Keratinocyte (primary cell): ENCODE measurements at regions not wholly inside any gene's neighbourhood (a gene's known extent, or its start where the extent isn't known, plus 50 kb on each side); places are given as distances from the start of the nearest gene placed in this dataset.

Experiments used
- DNase-seq: peaks from one replicate; pipeline ENCODE4 v3.0.0-alpha.2; 2011; ENCODE audit warnings: low read depth, missing footprints, low spot score
- FAIRE-seq: peaks from 2 replicates; lab custom pipeline; 2011; peaks lifted over from hg19 to GRCh38; lab: Jason Lieb, UNC
- H2AFZ ChIP-seq: 2 replicates; pipeline ENCODE4 v1.6.0; 2012; ENCODE audit warnings: low read length, control low read depth, inconsistent platforms; ENCODE audit not compliant: control insufficient read depth
- H3K27ac ChIP-seq: 2 replicates; pipeline ENCODE4 v1.5.1; 2011; ENCODE audit warnings: low read length; ENCODE audit not compliant: control insufficient read depth, insufficient read depth
- H3K27me3 ChIP-seq: 3 replicates; pipeline ENCODE4 v1.6.0; 2011; ENCODE audit warnings: low read length; ENCODE audit not compliant: control insufficient read depth, insufficient read depth; ENCODE audit errors: extremely low read depth
- H3K36me3 ChIP-seq, 2 experiments: 2 replicates in 1 of 2; 3 replicates in 1 of 2; pipeline ENCODE4 v1.5.1; 2011; ENCODE audit warnings: low read length in 2 of 2, mild to moderate bottlenecking in 1 of 2; ENCODE audit not compliant: control insufficient read depth in 2 of 2, insufficient read depth in 2 of 2; ENCODE audit errors: extremely low read depth in 1 of 2
- H3K4me1 ChIP-seq: 3 replicates; pipeline ENCODE4 v1.5.1; 2011; ENCODE audit warnings: low read length; ENCODE audit not compliant: control insufficient read depth, insufficient read depth; ENCODE audit errors: extremely low read depth
- H3K4me2 ChIP-seq: 3 replicates; pipeline ENCODE4 v1.6.0; 2011; ENCODE audit warnings: low read depth, low read length; ENCODE audit not compliant: control insufficient read depth, insufficient read depth; ENCODE audit errors: extremely low read depth
- H3K4me3 ChIP-seq, 3 experiments: fragments of 200-600 bp in 1 of 3; sonication (generic) in 1 of 3; 2 replicates in 2 of 3; 3 replicates in 1 of 3; pipeline ENCODE4 v1.5.1; 2011 to 2016; ENCODE audit warnings: low read length in 3 of 3, mild to moderate bottlenecking in 3 of 3, control low read depth in 2 of 3, inconsistent platforms in 1 of 3, low read depth in 1 of 3, mixed read lengths in 1 of 3, mixed run types in 1 of 3, moderate library complexity in 1 of 3; ENCODE audit not compliant: control insufficient read depth in 2 of 3, insufficient read depth in 2 of 3; ENCODE audit errors: extremely low read depth in 1 of 3
- H3K79me2 ChIP-seq: 2 replicates; pipeline ENCODE4 v1.6.0; 2012; ENCODE audit warnings: low read length; ENCODE audit not compliant: control insufficient read depth, insufficient read depth
- H3K9ac ChIP-seq: 3 replicates; pipeline ENCODE4 v1.6.0; 2011; ENCODE audit warnings: low read length; ENCODE audit not compliant: control insufficient read depth, insufficient read depth; ENCODE audit errors: extremely low read depth
- H3K9me1 ChIP-seq: 3 replicates; pipeline ENCODE4 v1.6.0; 2011; ENCODE audit warnings: low read length; ENCODE audit not compliant: control insufficient read depth, insufficient read depth; ENCODE audit errors: extremely low read depth
- H3K9me3 ChIP-seq: 2 replicates; pipeline ENCODE4 v1.5.1; 2012; ENCODE audit warnings: low read depth, low read length; ENCODE audit not compliant: control insufficient read depth
- H4K20me1 ChIP-seq: 3 replicates; pipeline ENCODE4 v1.6.0; 2011; ENCODE audit warnings: low read length; ENCODE audit not compliant: control insufficient read depth, insufficient read depth; ENCODE audit errors: extremely low read depth
- CTCF ChIP-seq, 3 experiments: IDR thresholded peaks in 1 of 3; conservative IDR thresholded peaks in 1 of 3; optimal IDR thresholded peaks in 1 of 3; 2 replicates in 2 of 3; 3 replicates in 1 of 3; pipeline versions ENCODE3 to v1.5.1; 2011; ENCODE audit warnings: low read length in 3 of 3, mild to moderate bottlenecking in 3 of 3, moderate library complexity in 2 of 3, control low read depth in 1 of 3, inconsistent platforms in 1 of 3; ENCODE audit not compliant: insufficient read depth in 2 of 3; ENCODE audit errors: extremely low read depth in 1 of 3
- EZH2 ChIP-seq: IDR thresholded peaks from one replicate; pipeline ENCODE4 v1.6.1; 2012; ENCODE audit warnings: inconsistent platforms, mild to moderate bottlenecking, low read length, moderate library complexity
- dilution Hi-C: fragments of 300-500 bp; cut with MboI; formaldehyde crosslinking; loops from one replicate; pipeline ENCODE4 v1.7.0; 2020; ENCODE audit warnings: low sequenced_read_pairs; ENCODE audit not compliant: extremely low pct_ligation_motif_present

- TF ChIP-seq CTCF (optimal IDR thresholded peaks at IDR 0.05 in 1 of 3, IDR thresholded peaks at IDR 0.05 in 1 of 3, conservative IDR thresholded peaks at IDR 0.05 in 1 of 3; ENCODE audit: extremely low read depth in 1 of 3, insufficient read depth in 2 of 3, low read length in 3 of 3) (no peak), EZH2 (no peak)
- no peaks in the 10 kb centered on the region for H3K79me2 ChIP-seq
- dilution Hi-C loops: no loop called here
- H3K27me3 ChIP-seq: no peaks in the 10 kb centered on the region
- H3K9me3 ChIP-seq: no peaks in the 10 kb centered on the region
- no peak overlapping the region for H3K27ac ChIP-seq
- FAIRE-seq (no peak), DNase-seq (no peak)
- H3K9me1 ChIP-seq: no peaks in the 10 kb centered on the region
- H3K4me2 ChIP-seq: no peak overlapping the region
- no peaks in the 10 kb centered on the region for H3K36me3 ChIP-seq
- no peaks in the 10 kb centered on the region for H4K20me1 ChIP-seq
- no peak overlapping the region for H3K9ac ChIP-seq
- no peaks in the 10 kb centered on the region for H3K4me1 ChIP-seq
- no peak overlapping the region for H3K4me3 ChIP-seq
- H2AFZ ChIP-seq: no peak overlapping the region
Measured at GRCh38 chr4:181181331-181181730, 1061.9 kb upstream of the TENM3 start.

GRCh38 chr4:181189751-181190150 lies 1053.5 kb upstream of the TENM3 start:
- H3K79me2 ChIP-seq: no peaks in the 10 kb centered on the region
- H2AFZ ChIP-seq: no peak overlapping the region
- no peaks in the 10 kb centered on the region for H3K9me1 ChIP-seq
- no peaks in the 10 kb centered on the region for H3K9me3 ChIP-seq
- dilution Hi-C loops: no loop called here
- no peak for FAIRE-seq
- H3K4me2 ChIP-seq: no peak overlapping the region
- no peaks in the 10 kb centered on the region for H3K27me3 ChIP-seq
- TF ChIP-seq EZH2: no peak
- no peaks in the 10 kb centered on the region for H3K36me3 ChIP-seq
- no peaks in the 10 kb centered on the region for H3K4me1 ChIP-seq
- no peaks in the 10 kb centered on the region for H4K20me1 ChIP-seq
- DNase-seq: no peak
- no peak overlapping the region for H3K27ac ChIP-seq
- no peak overlapping the region for H3K4me3 ChIP-seq
- no peak overlapping the region for H3K9ac ChIP-seq

GRCh38 chr4:181193131-181193930 lies 1049.9 kb upstream of the TENM3 start:
- H3K79me2 ChIP-seq: no peaks in the 10 kb centered on the region
- H3K4me3 ChIP-seq: no peak overlapping the region
- DNase-seq (no peak), FAIRE-seq (no peak)
- no peaks in the 10 kb centered on the region for H3K4me1 ChIP-seq
- no peak overlapping the region for H3K27ac ChIP-seq
- no peaks in the 10 kb centered on the region for H3K9me1 ChIP-seq
- H3K27me3 ChIP-seq: no peaks in the 10 kb centered on the region
- H2AFZ ChIP-seq: no peak overlapping the region
- no peaks in the 10 kb centered on the region for H3K36me3 ChIP-seq
- H4K20me1 ChIP-seq: no peaks in the 10 kb centered on the region
- no peaks in the 10 kb centered on the region for H3K9me3 ChIP-seq
- dilution Hi-C loops: no loop called here
- no peak overlapping the region for H3K9ac ChIP-seq
- TF ChIP-seq CTCF (optimal IDR thresholded peaks at IDR 0.05 in 1 of 3, IDR thresholded peaks at IDR 0.05 in 1 of 3, conservative IDR thresholded peaks at IDR 0.05 in 1 of 3; ENCODE audit: extremely low read depth in 1 of 3, insufficient read depth in 2 of 3, low read length in 3 of 3) (no peak), EZH2 (no peak)
- no peak overlapping the region for H3K4me2 ChIP-seq
